ENCODE measurements at regions not wholly inside any gene's neighbourhood (a gene's known extent, or its start where the extent isn't known, plus 50 kb on each side); places are given as distances from the start of the nearest gene placed in this dataset.

DNA sequence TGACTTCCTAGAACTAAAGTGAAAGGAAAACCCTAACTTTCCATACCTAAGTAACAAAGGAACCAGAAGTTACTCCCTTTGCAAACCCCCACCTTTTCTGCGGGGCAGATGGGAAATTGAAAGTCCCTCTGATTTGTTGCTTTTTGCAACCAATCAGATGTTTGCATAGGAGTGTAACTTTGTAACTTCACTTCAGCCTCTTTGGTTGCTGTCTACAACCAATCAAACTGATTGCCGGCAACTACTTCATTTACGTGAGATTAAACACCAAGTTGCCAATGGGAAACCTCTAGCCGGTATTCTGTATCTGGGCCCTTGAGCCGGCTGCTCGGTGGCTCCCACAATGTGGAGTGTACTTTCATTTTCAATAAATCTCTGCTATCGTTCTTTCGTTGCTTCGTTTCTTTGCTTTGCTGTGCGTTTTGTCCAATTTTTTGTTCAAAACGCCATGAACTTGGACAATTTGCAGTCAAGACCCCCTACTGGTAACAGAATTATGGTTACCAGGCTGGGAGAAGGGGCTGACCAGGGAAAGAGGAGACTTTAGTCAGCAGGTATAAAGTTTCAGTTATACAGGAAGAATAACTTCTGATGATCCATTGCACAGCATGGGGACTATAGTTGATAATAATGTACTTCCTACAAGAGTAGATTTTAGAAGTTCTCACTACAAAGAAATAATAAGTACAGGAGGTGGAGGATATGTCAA lies 69.2 kb upstream of the RGS2 start:
- H2BK5ac ChIP-seq (ENCODE audit: low read depth, low read length, poor library complexity), result no peak overlapping the region
- no peaks in the 10 kb centered on the region for H3K9me3 ChIP-seq (ENCODE audit: insufficient read depth, low read depth, low read length)
- H4K91ac ChIP-seq (ENCODE audit: low read depth, low read length), result no peak overlapping the region
- H3K4me3 ChIP-seq (ENCODE audit: low read depth, low read length), result no peak overlapping the region
- H4K12ac ChIP-seq (ENCODE audit: low read depth, low read length), result no peak overlapping the region
- H3K23ac ChIP-seq (ENCODE audit: low read length), result no peak overlapping the region
- DNase-seq, result peak; percentile 13 to 30
- H3K4me2 ChIP-seq (ENCODE audit: low read length), result no peak overlapping the region
- WGBS (ENCODE audit: extremely low coverage, insufficient coverage, insufficient read length), result no CpG with 5 or more reads among the region's 11 CpGs
- no peak overlapping the region for H3K4ac ChIP-seq (ENCODE audit: low read depth, low read length)
- no peak overlapping the region for H2AK5ac ChIP-seq (ENCODE audit: low read length)
- H2BK120ac ChIP-seq (ENCODE audit: insufficient read depth, low read length, poor library complexity), result no peak overlapping the region
- no peaks in the 10 kb centered on the region for H3K27me3 ChIP-seq (ENCODE audit: insufficient read depth, low read length)
- H3K79me2 ChIP-seq (ENCODE audit: control insufficient read depth, insufficient read depth, low read length, poor library complexity), result no peaks in the 10 kb centered on the region
- H3K36me3 ChIP-seq (ENCODE audit: control insufficient read depth in 1 of 2, insufficient read depth in 2 of 2, low read length in 2 of 2), result no peaks in the 10 kb centered on the region
- H3K4me1 ChIP-seq (ENCODE audit: control insufficient read depth in 1 of 2, insufficient read depth in 2 of 2, low read length in 2 of 2), result no peaks in the 10 kb centered on the region
- H2AFZ ChIP-seq (ENCODE audit: insufficient read depth, low read length, poor library complexity), result no peak overlapping the region
- H3K9ac ChIP-seq (ENCODE audit: low read length), result no peak overlapping the region
- H2BK12ac ChIP-seq (ENCODE audit: low read length), result no peak overlapping the region
- H3K14ac ChIP-seq (ENCODE audit: low read length), result no peak overlapping the region
- no peaks in the 10 kb centered on the region for H3K79me1 ChIP-seq (ENCODE audit: low read length)
- no peak overlapping the region for H3K27ac ChIP-seq (ENCODE audit: low read depth, low read length)
- H3K18ac ChIP-seq (ENCODE audit: low read length), result no peak overlapping the region
- no peak overlapping the region for H4K8ac ChIP-seq (ENCODE audit: low read depth, low read length)

DNA sequence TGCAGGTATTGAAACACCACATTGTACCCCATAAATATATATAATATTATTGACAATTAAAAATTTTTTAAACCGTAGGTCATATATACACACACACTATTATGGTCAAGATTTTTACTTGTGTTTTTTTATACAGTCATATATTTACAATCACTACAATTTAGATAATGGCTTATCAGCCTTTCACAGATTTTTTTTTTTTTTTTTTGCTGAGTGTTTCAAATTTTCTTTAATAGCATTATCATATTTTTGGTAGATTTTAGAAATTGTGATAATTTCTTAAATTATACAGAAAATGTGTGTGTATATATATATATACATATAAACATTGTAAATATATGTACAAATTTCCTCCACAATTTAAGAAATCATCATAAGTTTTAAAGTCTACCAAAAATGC lies 68.6 kb upstream of the RGS2 start:
- Histone ChIP-seq H3K36me3 (ENCODE audit: control insufficient read depth in 1 of 2, insufficient read depth in 2 of 2, low read length in 2 of 2) (no peaks in the 10 kb centered on the region), H3K79me1 (ENCODE audit: low read length) (no peaks in the 10 kb centered on the region), H3K18ac (ENCODE audit: low read length) (no peak overlapping the region), H2AFZ (ENCODE audit: insufficient read depth, low read length, poor library complexity) (no peak overlapping the region), H3K27ac (ENCODE audit: low read depth, low read length) (no peak overlapping the region), H3K23ac (ENCODE audit: low read length) (no peak overlapping the region), H2BK12ac (ENCODE audit: low read length) (no peak overlapping the region), H3K4me1 (ENCODE audit: control insufficient read depth in 1 of 2, insufficient read depth in 2 of 2, low read length in 2 of 2) (no peaks in the 10 kb centered on the region), H3K9me3 (ENCODE audit: insufficient read depth, low read depth, low read length) (no peaks in the 10 kb centered on the region), H3K4me2 (ENCODE audit: low read length) (no peak overlapping the region), H3K4ac (ENCODE audit: low read depth, low read length) (no peak overlapping the region), H3K14ac (ENCODE audit: low read length) (no peak overlapping the region), H2BK5ac (ENCODE audit: low read depth, low read length, poor library complexity) (no peak overlapping the region), H4K91ac (ENCODE audit: low read depth, low read length) (no peak overlapping the region), H4K12ac (ENCODE audit: low read depth, low read length) (no peak overlapping the region), H3K27me3 (ENCODE audit: insufficient read depth, low read length) (no peaks in the 10 kb centered on the region), H3K9ac (ENCODE audit: low read length) (no peak overlapping the region), H2AK5ac (ENCODE audit: low read length) (no peak overlapping the region), H2BK120ac (ENCODE audit: insufficient read depth, low read length, poor library complexity) (no peak overlapping the region), H3K4me3 (ENCODE audit: low read depth, low read length) (no peak overlapping the region), H4K8ac (ENCODE audit: low read depth, low read length) (no peak overlapping the region), H3K79me2 (ENCODE audit: control insufficient read depth, insufficient read depth, low read length, poor library complexity) (no peaks in the 10 kb centered on the region)
- no CpG with 5 or more reads among the region's 1 CpG for WGBS (ENCODE audit: extremely low coverage, insufficient coverage, insufficient read length)
- no peak for DNase-seq

DNA sequence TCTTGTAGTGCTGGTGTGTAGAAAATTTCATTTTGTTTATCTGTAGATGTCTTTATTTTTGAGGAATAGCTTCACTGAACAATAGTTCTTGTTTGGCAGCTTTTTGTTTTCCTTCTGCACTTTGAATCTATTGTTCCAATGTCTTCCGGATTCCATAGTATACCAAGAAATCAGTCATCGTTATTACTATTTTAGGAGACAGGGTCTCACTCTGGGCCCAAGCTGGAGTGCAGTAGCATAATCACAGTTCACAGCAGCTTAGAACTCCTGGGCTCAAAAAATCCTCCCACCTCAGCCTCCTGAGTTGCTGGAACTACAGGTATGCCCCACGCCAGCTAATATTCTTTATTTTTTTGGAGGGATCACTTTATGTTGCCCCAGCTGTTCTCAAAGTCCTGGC lies 67.7 kb upstream of the RGS2 start:
- no peak overlapping the region for H2BK12ac ChIP-seq (ENCODE audit: low read length)
- H3K79me2 ChIP-seq (ENCODE audit: control insufficient read depth, insufficient read depth, low read length, poor library complexity), result no peaks in the 10 kb centered on the region
- H2BK5ac ChIP-seq (ENCODE audit: low read depth, low read length, poor library complexity), result no peak overlapping the region
- no peak overlapping the region for H4K91ac ChIP-seq (ENCODE audit: low read depth, low read length)
- no peaks in the 10 kb centered on the region for H3K79me1 ChIP-seq (ENCODE audit: low read length)
- H3K4me1 ChIP-seq (ENCODE audit: control insufficient read depth in 1 of 2, insufficient read depth in 2 of 2, low read length in 2 of 2), result no peaks in the 10 kb centered on the region
- H3K27me3 ChIP-seq (ENCODE audit: insufficient read depth, low read length), result no peaks in the 10 kb centered on the region
- H2BK120ac ChIP-seq (ENCODE audit: insufficient read depth, low read length, poor library complexity), result no peak overlapping the region
- no peak overlapping the region for H2AFZ ChIP-seq (ENCODE audit: insufficient read depth, low read length, poor library complexity)
- no peak overlapping the region for H4K8ac ChIP-seq (ENCODE audit: low read depth, low read length)
- H3K4me3 ChIP-seq (ENCODE audit: low read depth, low read length), result no peak overlapping the region
- H3K4ac ChIP-seq (ENCODE audit: low read depth, low read length), result no peak overlapping the region
- H2AK5ac ChIP-seq (ENCODE audit: low read length), result no peak overlapping the region
- no peak overlapping the region for H4K12ac ChIP-seq (ENCODE audit: low read depth, low read length)
- H3K9ac ChIP-seq (ENCODE audit: low read length), result no peak overlapping the region
- H3K18ac ChIP-seq (ENCODE audit: low read length), result no peak overlapping the region
- H3K36me3 ChIP-seq (ENCODE audit: control insufficient read depth in 1 of 2, insufficient read depth in 2 of 2, low read length in 2 of 2), result no peaks in the 10 kb centered on the region
- no peaks in the 10 kb centered on the region for H3K9me3 ChIP-seq (ENCODE audit: insufficient read depth, low read depth, low read length)
- H3K14ac ChIP-seq (ENCODE audit: low read length), result no peak overlapping the region
- no peak overlapping the region for H3K23ac ChIP-seq (ENCODE audit: low read length)
- H3K4me2 ChIP-seq (ENCODE audit: low read length), result no peak overlapping the region
- H3K27ac ChIP-seq (ENCODE audit: low read depth, low read length), result no peak overlapping the region
- DNase-seq, result no peak
- no CpG with 5 or more reads among the region's 3 CpGs for WGBS (ENCODE audit: extremely low coverage, insufficient coverage, insufficient read length)

DNA sequence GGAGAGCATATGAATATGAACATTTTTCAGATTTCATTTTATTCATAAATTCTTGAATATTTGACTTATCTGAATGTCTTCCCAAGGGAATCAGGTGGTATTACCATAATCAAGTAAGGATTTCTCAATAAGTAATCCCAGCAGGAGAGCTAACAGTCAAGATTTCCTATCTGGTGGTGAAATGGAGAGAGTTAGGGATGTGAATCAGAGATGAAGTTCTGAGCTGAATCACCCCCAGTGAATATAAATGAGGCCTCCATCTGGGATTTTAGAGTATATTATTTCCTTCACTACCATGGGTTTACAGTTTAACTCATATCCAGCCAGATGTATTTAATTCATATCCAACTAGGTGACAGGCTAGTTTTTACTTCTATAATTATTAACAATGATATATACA lies 61.5 kb upstream of the RGS2 start:
- H3K27me3 ChIP-seq (ENCODE audit: insufficient read depth, low read length), result no peaks in the 10 kb centered on the region
- H3K9ac ChIP-seq (ENCODE audit: low read length), result no peak overlapping the region
- H3K18ac ChIP-seq (ENCODE audit: low read length), result no peak overlapping the region
- no peak overlapping the region for H3K27ac ChIP-seq (ENCODE audit: low read depth, low read length)
- no peak overlapping the region for H2BK12ac ChIP-seq (ENCODE audit: low read length)
- H2AK5ac ChIP-seq (ENCODE audit: low read length), result no peak overlapping the region
- H3K79me1 ChIP-seq (ENCODE audit: low read length), result no peaks in the 10 kb centered on the region
- no peak overlapping the region for H3K4me3 ChIP-seq (ENCODE audit: low read depth, low read length)
- no peak for DNase-seq
- H3K14ac ChIP-seq (ENCODE audit: low read length), result no peak overlapping the region
- H3K9me3 ChIP-seq (ENCODE audit: insufficient read depth, low read depth, low read length), result no peaks in the 10 kb centered on the region
- H2AFZ ChIP-seq (ENCODE audit: insufficient read depth, low read length, poor library complexity), result no peak overlapping the region
- no peak overlapping the region for H2BK5ac ChIP-seq (ENCODE audit: low read depth, low read length, poor library complexity)
- H4K12ac ChIP-seq (ENCODE audit: low read depth, low read length), result no peak overlapping the region
- H3K4ac ChIP-seq (ENCODE audit: low read depth, low read length), result no peak overlapping the region
- H3K4me1 ChIP-seq (ENCODE audit: control insufficient read depth in 1 of 2, insufficient read depth in 2 of 2, low read length in 2 of 2), result no peaks in the 10 kb centered on the region
- no peaks in the 10 kb centered on the region for H3K36me3 ChIP-seq (ENCODE audit: control insufficient read depth in 1 of 2, insufficient read depth in 2 of 2, low read length in 2 of 2)
- no peak overlapping the region for H4K91ac ChIP-seq (ENCODE audit: low read depth, low read length)
- H4K8ac ChIP-seq (ENCODE audit: low read depth, low read length), result no peak overlapping the region
- H3K23ac ChIP-seq (ENCODE audit: low read length), result no peak overlapping the region
- H3K79me2 ChIP-seq (ENCODE audit: control insufficient read depth, insufficient read depth, low read length, poor library complexity), result no peaks in the 10 kb centered on the region
- H2BK120ac ChIP-seq (ENCODE audit: insufficient read depth, low read length, poor library complexity), result no peak overlapping the region
- H3K4me2 ChIP-seq (ENCODE audit: low read length), result no peak overlapping the region
